ENCODE measurements at regions not wholly inside any gene's neighbourhood (a gene's known extent, or its start where the extent isn't known, plus 50 kb on each side); places are given as distances from the start of the nearest gene placed in this dataset.
"Not testable (repeated sequence)": the region's sequence is repeated elsewhere in the genome, so short reads cannot be mapped to it uniquely, and the experiment has no call there.

DNA sequence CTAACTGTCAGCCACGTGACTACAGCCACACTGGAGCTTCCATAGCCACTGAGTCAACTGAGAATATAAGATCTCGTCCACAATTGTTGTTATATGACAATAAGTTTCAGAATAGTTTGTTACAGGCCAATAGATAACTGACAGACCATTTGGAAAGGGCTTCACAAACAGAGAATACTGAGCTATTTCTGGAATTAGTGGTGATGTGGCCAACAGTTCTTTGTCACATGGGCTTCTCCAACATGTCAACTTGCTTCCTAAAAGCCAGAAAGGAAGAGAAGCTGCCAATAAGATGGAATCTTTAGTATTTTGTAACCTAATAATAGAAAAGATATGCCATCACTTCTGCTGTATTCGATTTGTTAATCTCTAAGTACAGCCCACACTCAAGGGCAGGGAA is 1220.4 kb downstream of the CDH8 start:
- ATAC-seq (replicated peaks) (no peak), DNase-seq (no peak)
- no peaks in the 10 kb centered on the region for H3K4me1 Mint-ChIP-seq (ENCODE audit: low read depth in 2 of 2)
- no peak overlapping the region for H3K27ac Mint-ChIP-seq
- no peak overlapping the region for H3K4me3 Mint-ChIP-seq
- H3K9me3 Mint-ChIP-seq: peaks cover 7 to 10% of the 10 kb centered on the region in 2 donors
- peaks cover 3% of the 10 kb centered on the region for H3K36me3 Mint-ChIP-seq (ENCODE audit: insufficient read depth)
- no peaks in the 10 kb centered on the region for H3K27me3 Mint-ChIP-seq

DNA sequence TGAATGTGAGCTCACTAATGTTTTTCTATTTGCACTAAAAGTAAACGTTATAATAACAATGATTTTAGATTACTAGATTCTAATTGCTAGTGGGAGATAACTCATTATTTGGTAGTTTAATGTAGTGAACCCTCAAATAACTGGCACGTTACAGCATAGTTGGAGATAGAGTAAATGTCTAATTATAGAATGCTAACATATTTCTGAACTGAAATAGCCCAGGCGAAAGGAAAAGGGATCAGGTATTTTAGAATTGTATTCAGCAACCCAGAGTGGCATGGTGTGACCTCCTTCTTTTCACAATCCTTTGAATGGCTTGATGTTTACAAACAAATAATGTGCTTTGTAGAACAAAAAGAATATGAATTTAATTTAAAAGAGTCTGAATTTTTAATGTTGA is 1221.2 kb downstream of the CDH8 start:
- Mint-ChIP-seq H3K27ac (no peak overlapping the region), H3K4me1 (ENCODE audit: low read depth in 2 of 2) (no peaks in the 10 kb centered on the region), H3K27me3 (no peaks in the 10 kb centered on the region), H3K9me3 (peaks cover 7% of the 10 kb centered on the region in 2 donors), H3K4me3 (no peak overlapping the region), H3K36me3 (ENCODE audit: insufficient read depth) (peaks cover 3% of the 10 kb centered on the region)
- ATAC-seq (replicated peaks) (no peak), DNase-seq (no peak)

DNA sequence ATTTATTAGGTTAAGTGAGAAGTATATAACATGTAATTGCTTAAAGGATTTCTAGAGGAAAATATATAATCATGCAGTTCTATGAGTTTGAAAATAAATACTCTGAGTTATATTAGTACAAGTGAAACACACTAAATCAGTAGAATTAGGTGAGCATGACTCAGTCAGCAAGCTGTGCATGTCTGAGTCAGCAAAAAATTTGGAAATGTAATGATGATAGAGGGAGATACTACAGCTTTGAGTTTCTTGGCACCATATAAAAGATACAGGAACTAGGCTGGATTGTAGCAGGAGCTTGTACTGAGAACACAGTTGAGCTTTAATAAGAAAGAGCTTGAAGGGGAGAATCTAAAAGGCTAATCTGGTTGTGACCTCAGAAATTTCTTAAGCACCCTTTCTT is 1224.6 kb downstream of the CDH8 start:
- H3K36me3 Mint-ChIP-seq (ENCODE audit: insufficient read depth): peaks cover 3% of the 10 kb centered on the region
- no peaks in the 10 kb centered on the region for H3K4me1 Mint-ChIP-seq (ENCODE audit: low read depth in 2 of 2)
- no peak overlapping the region for H3K4me3 Mint-ChIP-seq
- no peak for DNase-seq
- no peak for ATAC-seq (replicated peaks)
- H3K27ac Mint-ChIP-seq: no peak overlapping the region
- H3K9me3 Mint-ChIP-seq: peaks cover 4 to 20% of the 10 kb centered on the region in 2 donors
- no peaks in the 10 kb centered on the region for H3K27me3 Mint-ChIP-seq

DNA sequence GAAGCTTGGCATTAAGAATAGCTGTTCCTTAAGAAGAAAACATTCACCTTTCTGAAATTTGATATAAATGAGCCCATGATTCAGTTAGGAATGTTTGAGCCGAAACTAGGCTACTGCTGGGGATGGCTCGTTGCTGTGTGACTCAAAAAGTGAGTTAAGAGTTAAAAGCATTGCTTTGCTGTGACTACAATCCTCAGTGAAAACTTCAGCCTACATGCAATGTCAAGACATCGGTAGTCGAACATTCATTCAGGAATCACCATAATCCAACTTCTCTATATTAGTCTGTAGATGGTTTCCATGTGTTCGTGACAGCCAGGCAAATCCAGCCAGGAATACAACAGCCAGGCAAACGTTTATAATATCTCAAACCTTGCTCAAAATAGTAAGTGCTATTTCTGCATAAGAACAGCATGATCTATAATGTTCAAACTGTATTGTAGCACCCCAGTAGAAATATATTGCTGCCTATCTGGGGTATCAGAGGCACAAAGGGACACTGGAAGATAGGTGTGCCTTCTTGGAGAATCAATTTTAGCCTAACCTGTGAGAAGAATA is 1225.1 kb downstream of the CDH8 start:
- no peaks in the 10 kb centered on the region for H3K27me3 Mint-ChIP-seq
- no peak overlapping the region for H3K4me3 Mint-ChIP-seq
- no peak overlapping the region for H3K27ac Mint-ChIP-seq
- H3K4me1 Mint-ChIP-seq (ENCODE audit: low read depth in 2 of 2): no peaks in the 10 kb centered on the region
- H3K36me3 Mint-ChIP-seq (ENCODE audit: insufficient read depth): peaks cover 3% of the 10 kb centered on the region
- ATAC-seq (replicated peaks) (no peak), DNase-seq (no peak)
- peaks cover 4 to 16% of the 10 kb centered on the region in 2 donors for H3K9me3 Mint-ChIP-seq

DNA sequence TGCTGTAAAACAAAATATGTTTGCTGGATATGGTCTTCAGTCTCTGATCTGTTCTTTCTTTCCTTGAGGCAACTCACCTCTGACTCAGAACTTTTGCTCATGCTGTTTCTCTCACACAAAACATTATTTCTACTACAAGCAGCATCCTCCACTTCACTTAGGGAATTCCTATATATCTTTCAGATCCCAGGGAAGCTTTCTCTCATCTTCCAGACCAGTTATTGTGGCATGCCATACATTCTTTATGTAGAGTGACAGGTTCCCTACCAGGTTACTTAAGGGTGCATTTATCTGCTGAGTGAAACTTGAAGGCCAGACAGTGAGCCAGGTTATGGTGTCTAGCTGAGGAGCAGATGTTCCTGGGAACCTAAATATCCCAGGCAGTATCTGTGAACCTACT is 1226.0 kb downstream of the CDH8 start:
- no peaks in the 10 kb centered on the region for H3K4me1 Mint-ChIP-seq (ENCODE audit: low read depth in 2 of 2)
- H3K4me3 Mint-ChIP-seq: no peak overlapping the region
- peaks cover 3% of the 10 kb centered on the region for H3K36me3 Mint-ChIP-seq (ENCODE audit: insufficient read depth)
- ATAC-seq (replicated peaks) (no peak), DNase-seq (no peak)
- H3K27me3 Mint-ChIP-seq: no peaks in the 10 kb centered on the region
- H3K9me3 Mint-ChIP-seq: peaks cover 4 to 16% of the 10 kb centered on the region in 2 donors
- no peak overlapping the region for H3K27ac Mint-ChIP-seq

DNA sequence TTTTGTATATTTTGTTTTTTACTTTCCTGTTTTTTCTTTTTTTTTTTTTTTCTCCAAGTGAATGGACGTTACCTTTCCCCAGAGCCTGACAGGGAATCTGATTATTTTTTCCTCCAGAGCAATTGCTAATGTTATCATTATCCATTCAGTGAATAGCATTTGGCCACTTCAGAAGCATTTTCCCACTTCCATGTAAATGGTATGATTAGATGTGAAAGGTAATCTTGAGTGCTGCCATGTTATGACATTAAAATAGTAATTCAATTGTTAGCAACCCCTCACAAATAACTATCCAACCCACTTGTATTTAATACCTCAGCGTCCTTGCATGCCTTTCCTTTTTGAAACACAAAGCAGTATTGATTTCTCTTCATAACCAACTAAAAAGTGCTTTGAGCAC is 1243.8 kb downstream of the CDH8 start:
- no peaks in the 10 kb centered on the region for H3K4me1 Mint-ChIP-seq (ENCODE audit: low read depth in 2 of 2)
- peaks cover 11 to 36% of the 10 kb centered on the region in 2 donors for H3K9me3 Mint-ChIP-seq
- no peak overlapping the region for H3K4me3 Mint-ChIP-seq
- H3K27ac Mint-ChIP-seq: no peak overlapping the region
- DNase-seq: no peak
- H3K27me3 Mint-ChIP-seq: no peaks in the 10 kb centered on the region
- H3K36me3 Mint-ChIP-seq (ENCODE audit: insufficient read depth): no peaks in the 10 kb centered on the region
- ATAC-seq (replicated peaks): no peak

DNA sequence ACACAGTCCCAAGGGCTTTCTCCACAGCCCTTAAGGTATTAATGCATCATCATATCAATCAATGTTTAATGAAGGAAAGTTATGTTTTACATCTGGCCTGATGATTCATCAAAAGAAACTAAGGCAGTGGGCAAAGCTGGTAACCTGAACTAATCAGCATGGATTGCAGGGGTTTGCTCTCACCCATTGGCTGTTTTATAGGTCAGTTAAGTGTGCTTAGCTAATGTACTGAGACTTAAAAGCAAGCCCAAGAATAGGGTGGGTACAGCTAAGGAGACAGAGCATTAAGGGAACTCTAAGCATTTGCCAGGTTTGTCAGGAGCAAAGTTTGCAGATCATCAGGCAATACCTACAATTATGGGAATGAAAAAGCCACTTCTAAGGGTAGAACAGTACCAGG is 1247.6 kb downstream of the CDH8 start:
- Mint-ChIP-seq H3K4me3 (no peak overlapping the region), H3K9me3 (peaks cover 8 to 24% of the 10 kb centered on the region in 2 donors), H3K27ac (no peak overlapping the region), H3K4me1 (ENCODE audit: low read depth in 2 of 2) (no peaks in the 10 kb centered on the region), H3K36me3 (ENCODE audit: insufficient read depth) (no peaks in the 10 kb centered on the region), H3K27me3 (no peaks in the 10 kb centered on the region)
- ATAC-seq (replicated peaks) (no peak), DNase-seq (no peak)

DNA sequence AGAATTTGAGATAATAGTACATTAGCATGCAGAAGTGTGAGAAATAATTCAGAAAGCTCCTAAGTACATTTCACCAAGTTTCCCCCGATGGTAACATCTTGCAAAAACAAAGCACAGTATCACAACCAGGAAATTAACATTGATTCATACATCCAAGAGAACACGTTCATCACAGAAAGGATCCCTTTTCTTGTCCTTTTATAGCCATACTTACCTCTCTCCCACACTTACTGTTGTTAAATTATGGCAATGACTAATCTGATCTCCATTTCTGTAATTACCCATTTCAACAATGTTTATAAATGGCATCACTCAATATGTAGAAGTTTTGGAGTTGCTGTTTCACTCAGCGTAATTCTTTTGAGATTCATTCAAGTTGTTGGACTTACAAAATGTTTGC is 1260.0 kb downstream of the CDH8 start:
- DNase-seq: no peak
- no peak for ATAC-seq (replicated peaks)
- H3K27me3 Mint-ChIP-seq: no peaks in the 10 kb centered on the region
- H3K4me3 Mint-ChIP-seq: no peak overlapping the region
- no peaks in the 10 kb centered on the region for H3K4me1 Mint-ChIP-seq (ENCODE audit: low read depth in 2 of 2)
- H3K9me3 Mint-ChIP-seq: peaks cover 10 to 31% of the 10 kb centered on the region in 2 donors
- H3K27ac Mint-ChIP-seq: no peak overlapping the region
- H3K36me3 Mint-ChIP-seq (ENCODE audit: insufficient read depth): no peaks in the 10 kb centered on the region

DNA sequence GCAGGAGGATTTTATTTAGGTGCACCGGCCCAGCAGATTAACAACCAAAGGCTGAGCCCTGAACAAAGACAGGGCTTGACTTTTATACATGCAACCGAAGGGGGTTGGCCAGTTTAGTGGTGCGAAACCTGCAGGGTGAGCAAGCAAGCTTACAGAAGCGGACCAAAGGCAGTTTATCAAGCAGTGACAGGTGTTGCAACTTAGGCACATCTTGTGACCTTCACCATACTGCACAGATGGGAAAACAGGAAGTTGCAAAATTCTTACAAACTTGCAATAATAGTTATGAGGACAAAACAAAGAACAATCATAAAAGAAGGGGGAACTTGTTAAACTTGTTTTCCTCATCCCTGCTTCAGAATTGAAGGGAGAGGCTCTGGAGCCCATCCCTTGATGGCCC is 1265.1 kb downstream of the CDH8 start:
- Mint-ChIP-seq H3K27me3 (no peaks in the 10 kb centered on the region), H3K4me3 (no peak overlapping the region), H3K27ac (no peak overlapping the region), H3K36me3 (ENCODE audit: insufficient read depth) (no peaks in the 10 kb centered on the region), H3K4me1 (ENCODE audit: low read depth in 2 of 2) (no peaks in the 10 kb centered on the region), H3K9me3 (peaks cover 11 to 27% of the 10 kb centered on the region in 2 donors)
- ATAC-seq (replicated peaks): no peak
- DNase-seq: no peak

DNA sequence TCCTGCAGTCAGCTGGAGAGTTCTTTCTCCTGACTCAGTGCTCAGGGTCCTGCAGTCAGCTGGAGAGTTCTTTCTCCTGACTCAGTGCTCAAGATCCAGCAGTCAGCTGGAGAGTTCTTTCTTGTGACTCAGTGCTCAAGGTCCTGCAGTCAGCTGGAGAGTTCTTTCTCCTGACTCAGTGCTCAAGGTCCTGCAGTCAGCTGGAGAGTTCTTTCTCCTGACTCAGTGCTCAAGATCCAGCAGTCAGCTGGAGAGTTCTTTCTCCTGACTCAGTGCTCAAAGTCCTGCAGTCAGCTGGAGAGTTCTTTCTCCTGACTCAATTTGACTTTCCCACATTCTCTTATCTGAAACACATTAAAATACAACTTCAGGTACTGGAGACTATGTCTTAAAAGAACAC is 1265.9 kb downstream of the CDH8 start:
- not testable (repeated sequence) for H3K27ac Mint-ChIP-seq; ATAC-seq (replicated peaks); H3K4me3 Mint-ChIP-seq; H3K4me1 Mint-ChIP-seq (ENCODE audit: low read depth in 2 of 2); H3K27me3 Mint-ChIP-seq; DNase-seq; H3K36me3 Mint-ChIP-seq (ENCODE audit: insufficient read depth)
- H3K9me3 Mint-ChIP-seq: peaks cover 14 to 27% of the 10 kb centered on the region in 2 donors

DNA sequence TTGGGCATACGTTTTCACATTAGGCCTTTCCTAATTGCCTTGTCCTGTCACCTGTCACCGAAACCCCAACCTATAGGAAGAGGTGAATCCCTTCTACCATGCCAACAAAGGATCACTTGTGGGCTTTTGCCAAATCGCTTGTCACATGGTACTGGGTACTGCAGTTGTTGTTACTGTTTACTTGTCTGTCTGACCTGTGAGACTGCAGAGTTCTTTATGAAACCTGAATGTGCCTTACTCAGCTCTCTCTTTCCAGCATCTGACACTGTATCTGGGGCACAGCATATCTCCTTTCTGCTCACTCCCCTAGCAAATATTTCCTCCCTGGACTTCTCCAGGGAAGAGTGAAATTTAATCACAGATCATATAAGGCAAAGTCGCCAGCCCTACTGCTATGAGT is 1272.4 kb downstream of the CDH8 start:
- H3K27ac Mint-ChIP-seq: no peak overlapping the region
- H3K27me3 Mint-ChIP-seq: no peaks in the 10 kb centered on the region
- peaks cover 12 to 14% of the 10 kb centered on the region in 2 donors for H3K9me3 Mint-ChIP-seq
- no peak for ATAC-seq (replicated peaks)
- no peak for DNase-seq
- no peaks in the 10 kb centered on the region for H3K36me3 Mint-ChIP-seq (ENCODE audit: insufficient read depth)
- no peaks in the 10 kb centered on the region for H3K4me1 Mint-ChIP-seq (ENCODE audit: low read depth in 2 of 2)
- H3K4me3 Mint-ChIP-seq: no peak overlapping the region

DNA sequence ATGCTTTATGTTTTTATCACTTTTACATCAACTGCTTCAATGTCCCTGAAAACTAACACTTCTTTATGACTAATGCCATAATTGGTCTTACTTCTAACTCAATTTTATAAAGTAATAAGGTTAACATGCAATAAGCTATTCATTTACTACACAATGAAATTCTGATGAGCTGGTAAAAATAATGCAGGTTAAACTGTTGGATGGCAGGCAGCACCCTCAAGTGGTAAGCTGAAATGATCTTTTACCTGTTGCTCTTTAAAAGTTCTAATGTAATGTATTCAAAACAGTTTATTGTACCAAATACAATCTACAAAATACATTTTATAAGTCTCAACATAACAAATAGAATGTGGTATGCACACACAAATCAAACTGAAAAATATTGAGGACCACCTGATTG is 1280.3 kb downstream of the CDH8 start:
- Mint-ChIP-seq H3K36me3 (ENCODE audit: insufficient read depth) (no peaks in the 10 kb centered on the region), H3K27me3 (no peaks in the 10 kb centered on the region), H3K27ac (no peak overlapping the region), H3K4me3 (no peak overlapping the region), H3K4me1 (ENCODE audit: low read depth in 2 of 2) (no peaks in the 10 kb centered on the region), H3K9me3 (peaks cover 0 to 4% of the 10 kb centered on the region in 2 donors)
- ATAC-seq (replicated peaks) (no peak), DNase-seq (no peak)

DNA sequence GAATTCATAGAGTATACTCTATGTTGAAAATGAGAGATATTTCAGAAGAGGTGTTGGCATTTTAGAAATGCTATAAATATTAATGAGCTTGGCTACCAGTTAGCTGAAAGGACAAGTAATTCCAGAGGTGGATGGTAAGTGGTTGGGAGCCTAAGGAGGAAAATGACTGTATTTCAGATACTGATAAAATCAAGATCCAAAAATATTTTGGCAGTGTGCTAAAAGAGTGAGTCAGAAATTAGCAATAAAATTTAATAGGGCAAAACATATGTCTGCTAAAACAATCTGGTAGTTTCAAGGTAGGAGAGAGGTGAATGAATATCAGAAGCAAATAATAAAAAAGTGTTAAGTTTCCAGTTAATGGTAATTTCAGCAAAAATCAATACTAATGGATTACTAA is 1287.9 kb downstream of the CDH8 start:
- ATAC-seq (replicated peaks) (no peak), DNase-seq (no peak)
- H3K36me3 Mint-ChIP-seq (ENCODE audit: insufficient read depth): no peaks in the 10 kb centered on the region
- H3K27me3 Mint-ChIP-seq: no peaks in the 10 kb centered on the region
- no peaks in the 10 kb centered on the region for H3K4me1 Mint-ChIP-seq (ENCODE audit: low read depth in 2 of 2)
- H3K4me3 Mint-ChIP-seq: no peak overlapping the region
- H3K27ac Mint-ChIP-seq: no peak overlapping the region
- peaks cover 8 to 29% of the 10 kb centered on the region in 2 donors for H3K9me3 Mint-ChIP-seq

DNA sequence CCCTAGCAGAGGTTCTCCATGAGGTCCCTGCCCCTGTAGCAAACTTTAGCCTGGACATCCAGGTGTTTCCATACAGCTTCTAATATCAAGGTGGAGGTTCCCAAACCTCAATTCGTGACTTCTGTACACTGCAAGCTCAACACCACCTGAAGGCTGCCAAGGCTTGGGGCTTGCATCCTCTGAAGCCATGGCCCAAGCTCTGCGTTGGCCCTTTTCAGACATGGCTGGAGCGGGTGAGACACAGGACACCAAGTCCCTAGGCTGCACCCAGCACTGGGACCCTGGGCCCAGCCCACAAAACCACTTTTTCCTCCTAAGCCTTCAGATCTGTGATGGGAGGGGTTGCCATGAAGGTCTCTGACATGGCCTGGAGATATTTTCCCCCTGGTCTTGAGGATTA is 1292.0 kb downstream of the CDH8 start:
- Mint-ChIP-seq H3K9me3 (peaks cover 16 to 34% of the 10 kb centered on the region in 2 donors), H3K4me1 (ENCODE audit: low read depth in 2 of 2) (no peaks in the 10 kb centered on the region), H3K36me3 (ENCODE audit: insufficient read depth) (no peaks in the 10 kb centered on the region), H3K27ac (no peak overlapping the region), H3K27me3 (no peaks in the 10 kb centered on the region), H3K4me3 (no peak overlapping the region)
- no peak for ATAC-seq (replicated peaks)
- DNase-seq: no peak

DNA sequence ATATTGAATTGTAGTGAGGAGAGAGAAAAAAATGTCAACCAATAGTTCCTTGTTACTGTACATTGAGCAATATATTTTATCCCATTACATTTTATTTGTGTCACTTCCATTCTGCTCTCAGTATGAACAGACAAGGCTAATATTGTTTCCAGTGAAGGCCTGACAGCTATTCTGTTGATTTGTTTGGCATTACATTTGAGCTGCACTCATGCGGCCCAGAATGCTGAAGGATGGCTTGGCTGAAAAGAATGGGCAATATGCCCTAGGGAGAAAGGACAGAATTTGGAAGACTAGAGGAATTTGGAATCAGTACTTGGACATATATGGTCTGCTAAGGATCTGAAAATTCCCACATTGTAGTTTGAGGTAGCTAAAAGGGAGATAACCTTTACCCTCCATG is 1294.4 kb downstream of the CDH8 start:
- H3K36me3 Mint-ChIP-seq (ENCODE audit: insufficient read depth): no peaks in the 10 kb centered on the region
- H3K4me3 Mint-ChIP-seq: no peak overlapping the region
- no peak overlapping the region for H3K27ac Mint-ChIP-seq
- DNase-seq (no peak), ATAC-seq (replicated peaks) (no peak)
- peaks cover 10 to 15% of the 10 kb centered on the region in 2 donors for H3K9me3 Mint-ChIP-seq
- H3K27me3 Mint-ChIP-seq: no peaks in the 10 kb centered on the region
- no peaks in the 10 kb centered on the region for H3K4me1 Mint-ChIP-seq (ENCODE audit: low read depth in 2 of 2)

Data from effector memory CD8-positive, alpha-beta T cell (primary cell).